SK-N-SH treated with all-trans-retinoic acid at 6 μM for 48 hours (cell line): ENCODE measurements at regions not wholly inside any gene's neighbourhood (a gene's known extent, or its start where the extent isn't known, plus 50 kb on each side); places are given as distances from the start of the nearest gene placed in this dataset.

Source experiments
- ATAC-seq: fragments of 200-7000 bp; cut with Tn5 transposase; 3 replicates; pipeline ENCODE4 v1.9.1; 2020; ENCODE audit warnings: mild to moderate bottlenecking, moderate library complexity
- ARNTL ChIP-seq: fragments of 450-650 bp; formaldehyde crosslinking; IDR thresholded peaks from 2 replicates; pipeline ENCODE4 v1.5.0; 2020; ENCODE audit warnings: low read depth, mild to moderate bottlenecking, moderate library complexity, borderline replicate concordance
- CSDC2 ChIP-seq: fragments of 250-450 bp; sonication (Bioruptor Pico); IDR thresholded peaks from 2 replicates; pipeline ENCODE4 v1.5.0; 2020; ENCODE audit warnings: mild to moderate bottlenecking, moderate library complexity
- ESRRG ChIP-seq: fragments of 250-450 bp; sonication (Bioruptor Pico); IDR thresholded peaks from 2 replicates; pipeline ENCODE4 v1.6.1; 2021; ENCODE audit warnings: mild to moderate bottlenecking
- GLIS3 ChIP-seq: fragments of 250-450 bp; sonication (Bioruptor Pico); IDR thresholded peaks from 2 replicates; pipeline ENCODE4 v1.5.0; 2020; ENCODE audit warnings: mild to moderate bottlenecking, moderate library complexity
- ISL1 ChIP-seq: fragments of 250-450 bp; sonication (Bioruptor Pico); IDR thresholded peaks from 2 replicates; pipeline ENCODE4 v2.1.2; 2022; ENCODE audit warnings: mild to moderate bottlenecking, moderate library complexity
- OSR1 ChIP-seq: fragments of 250-450 bp; sonication (Bioruptor Pico); IDR thresholded peaks from 2 replicates; pipeline ENCODE4 v1.8.0; 2022; ENCODE audit warnings: moderate library complexity, mild to moderate bottlenecking, inconsistent platforms
- PPARA ChIP-seq: fragments of 250-450 bp; sonication (Bioruptor Pico); IDR thresholded peaks from 2 replicates; pipeline ENCODE4 v1.5.0; 2020; ENCODE audit warnings: mild to moderate bottlenecking, borderline replicate concordance
- RARB ChIP-seq: fragments of 250-450 bp; sonication (Bioruptor Pico); IDR thresholded peaks from 2 replicates; pipeline ENCODE4 v1.8.0; 2021; ENCODE audit warnings: mild to moderate bottlenecking, moderate library complexity
- SNAI2 ChIP-seq: fragments of 250-450 bp; sonication (Bioruptor Pico); IDR thresholded peaks from 2 replicates; pipeline ENCODE4 v1.5.0; 2020; ENCODE audit warnings: mild to moderate bottlenecking, moderate library complexity
- TCF4 ChIP-seq: fragments of 250-450 bp; sonication (Bioruptor Pico); IDR thresholded peaks from 2 replicates; pipeline ENCODE4 v1.8.0; 2021; ENCODE audit warnings: mild to moderate bottlenecking, moderate library complexity, borderline replicate concordance
- TOX ChIP-seq: fragments of 250-450 bp; sonication (Bioruptor Pico); IDR thresholded peaks from 2 replicates; pipeline ENCODE4 v1.8.0; 2021; ENCODE audit warnings: mild to moderate bottlenecking, moderate library complexity, borderline replicate concordance
- ZC3H10 ChIP-seq: fragments of 250-450 bp; sonication (Bioruptor Pico); IDR thresholded peaks from 2 replicates; pipeline ENCODE4 v1.5.1; 2021; ENCODE audit warnings: mild to moderate bottlenecking, moderate library complexity
- ZFP3 ChIP-seq: fragments of 250-450 bp; sonication (Bioruptor Pico); IDR thresholded peaks from 2 replicates; pipeline ENCODE4 v1.5.0; 2020; ENCODE audit warnings: mild to moderate bottlenecking, moderate library complexity
- ZFP30 ChIP-seq: fragments of 450-650 bp; formaldehyde crosslinking; IDR thresholded peaks from 2 replicates; pipeline ENCODE4 v1.5.0; 2022; ENCODE audit warnings: mild to moderate bottlenecking, moderate library complexity
- ZNF565 ChIP-seq: fragments of 450-650 bp; formaldehyde crosslinking; conservative IDR thresholded peaks from 2 replicates; pipeline ENCODE4 v1.5.0; 2020; ENCODE audit warnings: low read depth, mild to moderate bottlenecking, moderate library complexity
- ZNF70 ChIP-seq: fragments of 450-650 bp; formaldehyde crosslinking; IDR thresholded peaks from 2 replicates; pipeline ENCODE4 v1.5.0; 2020; ENCODE audit warnings: mild to moderate bottlenecking, moderate library complexity
- ZNF8 ChIP-seq: fragments of 450-650 bp; formaldehyde crosslinking; IDR thresholded peaks from 2 replicates; pipeline ENCODE4 v1.5.0; 2020; ENCODE audit warnings: mild to moderate bottlenecking, moderate library complexity
- TF ChIP-seq, protein P1 (sequence below): fragments of 250-450 bp; sonication (Bioruptor Pico); IDR thresholded peaks from 2 replicates; pipeline ENCODE4 v1.5.1; 2021; ENCODE audit warnings: mild to moderate bottlenecking, moderate library complexity
- TF ChIP-seq, protein P2 (sequence below): fragments of 250-450 bp; sonication (Bioruptor Pico); IDR thresholded peaks from 2 replicates; pipeline ENCODE4 v1.8.0; 2020; ENCODE audit warnings: mild to moderate bottlenecking, moderate library complexity, borderline replicate concordance
- TF ChIP-seq, protein P3 (sequence below): fragments of 250-450 bp; sonication (Bioruptor Pico); IDR thresholded peaks from 2 replicates; pipeline ENCODE4 v1.5.1; 2020; ENCODE audit warnings: low read depth, mild to moderate bottlenecking, moderate library complexity
- TF ChIP-seq, protein P4 (sequence below): fragments of 250-450 bp; sonication (Bioruptor Pico); IDR thresholded peaks from 2 replicates; pipeline ENCODE4 v1.8.0; 2021; ENCODE audit warnings: low read depth, mild to moderate bottlenecking, moderate library complexity, borderline replicate concordance
- TF ChIP-seq, protein P5 (sequence below): fragments of 250-450 bp; sonication (Bioruptor Pico); IDR thresholded peaks from 2 replicates; pipeline ENCODE4 v1.5.0; 2020; ENCODE audit warnings: mild to moderate bottlenecking, moderate library complexity

DNA sequence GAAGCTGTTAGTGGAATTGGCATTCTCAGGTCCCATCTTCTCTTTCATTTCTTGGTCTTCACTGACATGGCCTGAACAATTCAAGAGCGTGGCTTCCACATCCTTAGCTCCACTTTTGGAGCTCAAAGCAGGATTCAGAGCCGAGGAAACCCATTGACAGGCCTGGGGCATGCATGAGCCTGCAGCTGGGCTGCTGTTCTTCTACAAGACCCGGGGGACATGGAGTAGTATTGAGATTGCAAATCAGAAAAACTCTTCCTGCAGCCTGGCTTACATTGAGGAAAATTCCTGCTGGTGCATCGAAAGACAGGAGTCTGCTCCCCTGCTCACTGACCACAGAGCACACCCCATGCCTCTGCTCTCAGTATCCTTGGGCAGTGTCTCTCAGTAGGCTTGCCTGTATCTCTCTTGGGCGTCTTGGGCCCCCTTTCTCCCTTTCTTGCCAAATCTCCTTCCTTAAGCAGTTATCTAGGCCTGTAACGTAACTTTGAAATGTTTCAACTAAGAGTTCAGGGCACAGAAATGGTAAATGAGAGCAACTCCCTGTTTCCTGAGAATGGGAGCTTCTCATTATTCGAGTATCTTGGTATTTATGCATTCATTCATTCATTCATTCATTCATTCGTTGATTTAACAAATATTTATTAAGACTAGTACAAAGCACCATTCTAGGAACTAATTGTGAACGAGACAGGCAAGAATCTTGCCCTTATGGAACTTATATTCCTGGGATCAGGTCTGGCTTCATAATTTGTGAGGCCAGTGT lies 603.6 kb upstream of the CLINT1 start:
- TF ChIP-seq ZNF8 (CRISPR knock-in tag), result no peak
- TF ChIP-seq ZFP30 (CRISPR knock-in tag), result no peak
- no peak for TF ChIP-seq ZC3H10
- no peak for TF ChIP-seq SNAI2 (CRISPR knock-in tag)
- no peak for TF ChIP-seq ZNF565 (CRISPR knock-in tag)
- TF ChIP-seq, protein P1, sequence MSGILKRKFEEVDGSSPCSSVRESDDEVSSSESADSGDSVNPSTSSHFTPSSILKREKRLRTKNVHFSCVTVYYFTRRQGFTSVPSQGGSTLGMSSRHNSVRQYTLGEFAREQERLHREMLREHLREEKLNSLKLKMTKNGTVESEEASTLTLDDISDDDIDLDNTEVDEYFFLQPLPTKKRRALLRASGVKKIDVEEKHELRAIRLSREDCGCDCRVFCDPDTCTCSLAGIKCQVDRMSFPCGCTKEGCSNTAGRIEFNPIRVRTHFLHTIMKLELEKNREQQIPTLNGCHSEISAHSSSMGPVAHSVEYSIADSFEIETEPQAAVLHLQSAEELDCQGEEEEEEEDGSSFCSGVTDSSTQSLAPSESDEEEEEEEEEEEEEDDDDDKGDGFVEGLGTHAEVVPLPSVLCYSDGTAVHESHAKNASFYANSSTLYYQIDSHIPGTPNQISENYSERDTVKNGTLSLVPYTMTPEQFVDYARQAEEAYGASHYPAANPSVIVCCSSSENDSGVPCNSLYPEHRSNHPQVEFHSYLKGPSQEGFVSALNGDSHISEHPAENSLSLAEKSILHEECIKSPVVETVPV (CRISPR knock-in tag), result no peak
- TF ChIP-seq, protein P2, sequence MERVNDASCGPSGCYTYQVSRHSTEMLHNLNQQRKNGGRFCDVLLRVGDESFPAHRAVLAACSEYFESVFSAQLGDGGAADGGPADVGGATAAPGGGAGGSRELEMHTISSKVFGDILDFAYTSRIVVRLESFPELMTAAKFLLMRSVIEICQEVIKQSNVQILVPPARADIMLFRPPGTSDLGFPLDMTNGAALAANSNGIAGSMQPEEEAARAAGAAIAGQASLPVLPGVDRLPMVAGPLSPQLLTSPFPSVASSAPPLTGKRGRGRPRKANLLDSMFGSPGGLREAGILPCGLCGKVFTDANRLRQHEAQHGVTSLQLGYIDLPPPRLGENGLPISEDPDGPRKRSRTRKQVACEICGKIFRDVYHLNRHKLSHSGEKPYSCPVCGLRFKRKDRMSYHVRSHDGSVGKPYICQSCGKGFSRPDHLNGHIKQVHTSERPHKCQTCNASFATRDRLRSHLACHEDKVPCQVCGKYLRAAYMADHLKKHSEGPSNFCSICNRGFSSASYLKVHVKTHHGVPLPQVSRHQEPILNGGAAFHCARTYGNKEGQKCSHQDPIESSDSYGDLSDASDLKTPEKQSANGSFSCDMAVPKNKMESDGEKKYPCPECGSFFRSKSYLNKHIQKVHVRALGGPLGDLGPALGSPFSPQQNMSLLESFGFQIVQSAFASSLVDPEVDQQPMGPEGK, result no peak
- TF ChIP-seq PPARA (CRISPR knock-in tag), result no peak
- TF ChIP-seq, protein P3, sequence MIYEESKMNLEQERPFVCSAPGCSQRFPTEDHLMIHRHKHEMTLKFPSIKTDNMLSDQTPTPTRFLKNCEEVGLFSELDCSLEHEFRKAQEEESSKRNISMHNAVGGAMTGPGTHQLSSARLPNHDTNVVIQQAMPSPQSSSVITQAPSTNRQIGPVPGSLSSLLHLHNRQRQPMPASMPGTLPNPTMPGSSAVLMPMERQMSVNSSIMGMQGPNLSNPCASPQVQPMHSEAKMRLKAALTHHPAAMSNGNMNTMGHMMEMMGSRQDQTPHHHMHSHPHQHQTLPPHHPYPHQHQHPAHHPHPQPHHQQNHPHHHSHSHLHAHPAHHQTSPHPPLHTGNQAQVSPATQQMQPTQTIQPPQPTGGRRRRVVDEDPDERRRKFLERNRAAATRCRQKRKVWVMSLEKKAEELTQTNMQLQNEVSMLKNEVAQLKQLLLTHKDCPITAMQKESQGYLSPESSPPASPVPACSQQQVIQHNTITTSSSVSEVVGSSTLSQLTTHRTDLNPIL (CRISPR knock-in tag), result no peak
- TF ChIP-seq, protein P4, sequence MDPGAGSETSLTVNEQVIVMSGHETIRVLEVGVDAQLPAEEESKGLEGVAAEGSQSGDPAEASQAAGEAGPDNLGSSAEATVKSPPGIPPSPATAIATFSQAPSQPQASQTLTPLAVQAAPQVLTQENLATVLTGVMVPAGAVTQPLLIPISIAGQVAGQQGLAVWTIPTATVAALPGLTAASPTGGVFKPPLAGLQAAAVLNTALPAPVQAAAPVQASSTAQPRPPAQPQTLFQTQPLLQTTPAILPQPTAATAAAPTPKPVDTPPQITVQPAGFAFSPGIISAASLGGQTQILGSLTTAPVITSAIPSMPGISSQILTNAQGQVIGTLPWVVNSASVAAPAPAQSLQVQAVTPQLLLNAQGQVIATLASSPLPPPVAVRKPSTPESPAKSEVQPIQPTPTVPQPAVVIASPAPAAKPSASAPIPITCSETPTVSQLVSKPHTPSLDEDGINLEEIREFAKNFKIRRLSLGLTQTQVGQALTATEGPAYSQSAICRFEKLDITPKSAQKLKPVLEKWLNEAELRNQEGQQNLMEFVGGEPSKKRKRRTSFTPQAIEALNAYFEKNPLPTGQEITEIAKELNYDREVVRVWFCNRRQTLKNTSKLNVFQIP (CRISPR knock-in tag), result no peak
- TF ChIP-seq GLIS3, result no peak
- TF ChIP-seq, protein P5, sequence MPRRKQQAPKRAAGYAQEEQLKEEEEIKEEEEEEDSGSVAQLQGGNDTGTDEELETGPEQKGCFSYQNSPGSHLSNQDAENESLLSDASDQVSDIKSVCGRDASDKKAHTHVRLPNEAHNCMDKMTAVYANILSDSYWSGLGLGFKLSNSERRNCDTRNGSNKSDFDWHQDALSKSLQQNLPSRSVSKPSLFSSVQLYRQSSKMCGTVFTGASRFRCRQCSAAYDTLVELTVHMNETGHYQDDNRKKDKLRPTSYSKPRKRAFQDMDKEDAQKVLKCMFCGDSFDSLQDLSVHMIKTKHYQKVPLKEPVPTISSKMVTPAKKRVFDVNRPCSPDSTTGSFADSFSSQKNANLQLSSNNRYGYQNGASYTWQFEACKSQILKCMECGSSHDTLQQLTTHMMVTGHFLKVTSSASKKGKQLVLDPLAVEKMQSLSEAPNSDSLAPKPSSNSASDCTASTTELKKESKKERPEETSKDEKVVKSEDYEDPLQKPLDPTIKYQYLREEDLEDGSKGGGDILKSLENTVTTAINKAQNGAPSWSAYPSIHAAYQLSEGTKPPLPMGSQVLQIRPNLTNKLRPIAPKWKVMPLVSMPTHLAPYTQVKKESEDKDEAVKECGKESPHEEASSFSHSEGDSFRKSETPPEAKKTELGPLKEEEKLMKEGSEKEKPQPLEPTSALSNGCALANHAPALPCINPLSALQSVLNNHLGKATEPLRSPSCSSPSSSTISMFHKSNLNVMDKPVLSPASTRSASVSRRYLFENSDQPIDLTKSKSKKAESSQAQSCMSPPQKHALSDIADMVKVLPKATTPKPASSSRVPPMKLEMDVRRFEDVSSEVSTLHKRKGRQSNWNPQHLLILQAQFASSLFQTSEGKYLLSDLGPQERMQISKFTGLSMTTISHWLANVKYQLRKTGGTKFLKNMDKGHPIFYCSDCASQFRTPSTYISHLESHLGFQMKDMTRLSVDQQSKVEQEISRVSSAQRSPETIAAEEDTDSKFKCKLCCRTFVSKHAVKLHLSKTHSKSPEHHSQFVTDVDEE (CRISPR knock-in tag), result no peak
- no peak for TF ChIP-seq ZFP3 (CRISPR knock-in tag)
- TF ChIP-seq TCF4 (CRISPR knock-in tag), result no peak
- TF ChIP-seq OSR1 (CRISPR knock-in tag), result no peak
- TF ChIP-seq ARNTL (CRISPR knock-in tag), result no peak
- no peak for TF ChIP-seq ISL1 (CRISPR knock-in tag)
- TF ChIP-seq RARB (CRISPR knock-in tag), result no peak
- TF ChIP-seq TOX (CRISPR knock-in tag), result no peak
- no peak for TF ChIP-seq CSDC2 (CRISPR knock-in tag)

DNA sequence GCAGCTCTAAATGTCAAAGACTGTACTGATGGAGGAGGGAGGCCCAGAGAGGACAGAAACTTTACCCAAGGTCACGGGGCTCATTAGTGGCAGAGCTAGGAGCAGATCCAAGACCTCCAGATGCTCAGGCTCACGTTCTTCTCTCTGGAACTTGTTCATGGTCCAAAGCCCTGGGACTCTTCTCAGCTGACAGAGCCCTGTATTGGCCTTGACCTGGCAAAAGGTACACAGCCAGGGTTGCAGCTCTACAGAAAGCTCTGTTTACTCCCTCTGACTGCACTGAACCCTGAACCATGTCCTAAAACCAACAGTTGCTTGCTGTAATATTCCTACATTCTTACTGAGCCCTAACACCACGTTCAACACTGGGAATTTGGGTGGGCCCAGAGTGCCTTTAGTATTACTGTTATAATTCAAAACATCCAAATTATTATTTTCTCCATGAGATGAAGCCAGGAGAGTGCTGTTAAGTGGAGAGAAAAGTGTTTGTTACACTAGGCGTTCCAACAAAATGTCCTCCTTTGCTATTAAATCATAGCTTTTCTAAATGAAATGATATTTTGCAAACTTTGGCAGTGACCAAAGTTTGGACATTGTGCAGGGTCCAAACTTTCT lies 602.4 kb upstream of the CLINT1 start:
- ATAC-seq, result no peak
- TF ChIP-seq ZFP3 (CRISPR knock-in tag), result no peak
- TF ChIP-seq ZNF70 (CRISPR knock-in tag), result no peak
- no peak for TF ChIP-seq ARNTL (CRISPR knock-in tag)
- TF ChIP-seq, all 23 proteins: peak for 0

More for the DNA sequence above, 603.6 kb upstream of the CLINT1 start:
- ATAC-seq, result no peak

GRCh38 chr5:158458086-158458485 lies 599.1 kb upstream of the CLINT1 start:
- no peak for ATAC-seq
- TF ChIP-seq ZC3H10 (no peak), PPARA (CRISPR knock-in tag) (no peak), ZNF565 (CRISPR knock-in tag) (no peak), ZNF70 (CRISPR knock-in tag) (no peak), TCF4 (CRISPR knock-in tag) (no peak), GLIS3 (no peak), ISL1 (CRISPR knock-in tag) (no peak), ESRRG (CRISPR knock-in tag) (no peak), RARB (CRISPR knock-in tag) (no peak), TOX (CRISPR knock-in tag) (no peak), SNAI2 (CRISPR knock-in tag) (no peak), ARNTL (CRISPR knock-in tag) (no peak), CSDC2 (CRISPR knock-in tag) (no peak)
- TF ChIP-seq, protein P1 (CRISPR knock-in tag), result no peak
- TF ChIP-seq, protein P4 (CRISPR knock-in tag), result no peak
